Mesendoderm (in vitro differentiated cells): ENCODE measurements at regions not wholly inside any gene's neighbourhood (a gene's known extent, or its start where the extent isn't known, plus 50 kb on each side); places are given as distances from the start of the nearest gene placed in this dataset.

Experiments
- DNase-seq: peaks from one replicate; pipeline ENCODE4 v3.0.0; 2013
- H2AK5ac ChIP-seq: 2 replicates; pipeline ENCODE4 v1.6.1; 2013; ENCODE audit warnings: low read length, inconsistent platforms
- H2BK120ac ChIP-seq: 2 replicates; pipeline ENCODE4 v1.6.1; 2013; ENCODE audit warnings: low read depth, mild to moderate bottlenecking, low read length, moderate library complexity, mixed read lengths
- H2BK15ac ChIP-seq: replicated peaks from 2 replicates; pipeline ENCODE4 v1.6.1; 2013; ENCODE audit warnings: low read depth, mild to moderate bottlenecking, moderate library complexity
- H2BK5ac ChIP-seq: 2 replicates; pipeline ENCODE4 v1.6.1; 2013; ENCODE audit warnings: low read length, inconsistent platforms
- H3K18ac ChIP-seq: 2 replicates; pipeline ENCODE4 v1.6.1; 2013; ENCODE audit warnings: mild to moderate bottlenecking, low read length, mixed read lengths
- H3K23ac ChIP-seq: one replicate; pipeline ENCODE4 v1.6.1; 2013; ENCODE audit warnings: low read length
- H3K27ac ChIP-seq: 2 replicates; pipeline ENCODE4 v1.5.1; 2013; ENCODE audit warnings: low read depth, mild to moderate bottlenecking, inconsistent platforms, low read length, moderate library complexity
- H3K27me3 ChIP-seq: 2 replicates; pipeline ENCODE4 v1.6.1; 2013; ENCODE audit warnings: low read length, control low read depth, mild to moderate bottlenecking, inconsistent platforms; ENCODE audit not compliant: insufficient read depth, poor library complexity
- H3K36me3 ChIP-seq: 2 replicates; pipeline ENCODE4 v1.6.1; 2013; ENCODE audit warnings: low read length, inconsistent platforms; ENCODE audit not compliant: control insufficient read depth, insufficient read depth
- H3K4ac ChIP-seq: one replicate; pipeline ENCODE4 v1.6.1; 2013; ENCODE audit warnings: low read depth, mild to moderate bottlenecking, low read length, moderate library complexity
- H3K4me1 ChIP-seq: 2 replicates; pipeline ENCODE4 v1.6.1; 2013; ENCODE audit warnings: low read depth, low read length, inconsistent platforms; ENCODE audit not compliant: control insufficient read depth
- H3K4me2 ChIP-seq: 2 replicates; pipeline ENCODE4 v1.6.1; 2013; ENCODE audit warnings: low read length
- H3K4me3 ChIP-seq: 2 replicates; pipeline ENCODE4 v1.5.1; 2013; ENCODE audit warnings: mild to moderate bottlenecking, low read length
- H3K56ac ChIP-seq: one replicate; pipeline ENCODE4 v1.6.1; 2013; ENCODE audit warnings: low read length
- H3K79me1 ChIP-seq: 2 replicates; pipeline ENCODE4 v1.6.1; 2013; ENCODE audit warnings: low read length, inconsistent platforms
- H3K79me2 ChIP-seq: 2 replicates; pipeline ENCODE4 v1.6.1; 2013; ENCODE audit warnings: mild to moderate bottlenecking, low read length; ENCODE audit not compliant: control insufficient read depth, insufficient read depth
- H3K9ac ChIP-seq: 2 replicates; pipeline ENCODE4 v1.6.1; 2013; ENCODE audit warnings: low read length, inconsistent platforms
- H4K5ac ChIP-seq: one replicate; pipeline ENCODE4 v1.6.1; 2013; ENCODE audit warnings: low read length
- H4K8ac ChIP-seq: one replicate; pipeline ENCODE4 v1.6.1; 2013; ENCODE audit warnings: low read depth, mild to moderate bottlenecking, control low read depth, low read length, moderate library complexity
- WGBS: extraction: QIAGEN DNeasy Blood & Tissue Kit; methylation state at CpG from one replicate; pipeline ENCODE4 v1.1.7; 2013; ENCODE audit warnings: low lambda C conversion rate, missing lambda C conversion rate; ENCODE audit not compliant: insufficient coverage; ENCODE audit errors: extremely low coverage; 5-methylcytosine and 5-hydroxymethylcytosine counted together

GRCh38 chr16:48824271-48824670, 214.3 kb upstream of the N4BP1 start:
- H3K4me3 ChIP-seq = no peak overlapping the region

GRCh38 chr16:48822431-48822830, 212.5 kb upstream of the N4BP1 start:
- Histone ChIP-seq H2BK15ac (no peak overlapping the region), H3K18ac (no peak overlapping the region), H2AK5ac (no peak overlapping the region), H2BK120ac (no peak overlapping the region), H3K23ac (no peak overlapping the region), H2BK5ac (no peak overlapping the region), H3K56ac (no peak overlapping the region), H3K79me1 (no peaks in the 10 kb centered on the region), H3K4me3 (no peak overlapping the region), H3K79me2 (no peaks in the 10 kb centered on the region), H3K27me3 (no peaks in the 10 kb centered on the region), H3K27ac (no peak overlapping the region), H3K4me1 (no peaks in the 10 kb centered on the region), H3K4me2 (no peak overlapping the region), H3K4ac (no peak overlapping the region), H4K8ac (no peak overlapping the region), H3K36me3 (no peaks in the 10 kb centered on the region), H4K5ac (no peak overlapping the region), H3K9ac (no peak overlapping the region)
- WGBS = no CpG with 5 or more reads among the region's 5 CpGs
- DNase-seq = no peak

More at GRCh38 chr16:48824271-48824670, 214.3 kb upstream of the N4BP1 start:
- DNase-seq = no peak
- no peak overlapping the region for H2BK15ac ChIP-seq
- H3K79me2 ChIP-seq = no peaks in the 10 kb centered on the region
- H3K18ac ChIP-seq = no peak overlapping the region
- no peaks in the 10 kb centered on the region for H3K79me1 ChIP-seq
- no peak overlapping the region for H4K5ac ChIP-seq
- no peak overlapping the region for H4K8ac ChIP-seq
- H3K9ac ChIP-seq = no peak overlapping the region
- H3K4ac ChIP-seq = no peak overlapping the region
- no peaks in the 10 kb centered on the region for H3K36me3 ChIP-seq
- H3K27ac ChIP-seq = no peak overlapping the region
- no peaks in the 10 kb centered on the region for H3K27me3 ChIP-seq
- no peak overlapping the region for H3K23ac ChIP-seq
- no CpG with 5 or more reads among the region's 2 CpGs for WGBS
- H2BK120ac ChIP-seq = no peak overlapping the region
- no peak overlapping the region for H3K4me2 ChIP-seq
- H3K56ac ChIP-seq = no peak overlapping the region
- H3K4me1 ChIP-seq = no peaks in the 10 kb centered on the region
- H2AK5ac ChIP-seq = no peak overlapping the region
- H2BK5ac ChIP-seq = no peak overlapping the region

GRCh38 chr16:48820379-48820778, 210.4 kb upstream of the N4BP1 start:
- no peak for DNase-seq
- no peak overlapping the region for H3K56ac ChIP-seq
- no CpG with 5 or more reads among the region's 2 CpGs for WGBS
- no peak overlapping the region for H3K27ac ChIP-seq
- H3K79me2 ChIP-seq = no peaks in the 10 kb centered on the region
- no peak overlapping the region for H4K5ac ChIP-seq
- no peak overlapping the region for H3K23ac ChIP-seq
- no peaks in the 10 kb centered on the region for H3K36me3 ChIP-seq
- no peaks in the 10 kb centered on the region for H3K79me1 ChIP-seq
- H3K4me1 ChIP-seq = no peaks in the 10 kb centered on the region
- no peak overlapping the region for H2BK5ac ChIP-seq
- no peak overlapping the region for H3K4ac ChIP-seq
- no peak overlapping the region for H3K4me3 ChIP-seq
- H3K27me3 ChIP-seq = no peaks in the 10 kb centered on the region
- no peak overlapping the region for H4K8ac ChIP-seq
- H2BK15ac ChIP-seq = no peak overlapping the region
- no peak overlapping the region for H3K4me2 ChIP-seq
- no peak overlapping the region for H3K18ac ChIP-seq
- no peak overlapping the region for H2AK5ac ChIP-seq
- H2BK120ac ChIP-seq = no peak overlapping the region
- no peak overlapping the region for H3K9ac ChIP-seq

- DNase-seq = no peak
- Histone ChIP-seq H2BK15ac (no peak overlapping the region), H3K18ac (no peak overlapping the region), H3K27me3 (no peaks in the 10 kb centered on the region), H3K4ac (no peak overlapping the region), H3K27ac (no peak overlapping the region), H3K4me3 (no peak overlapping the region), H4K5ac (no peak overlapping the region), H3K9ac (no peak overlapping the region), H4K8ac (no peak overlapping the region), H3K79me1 (no peaks in the 10 kb centered on the region), H3K4me1 (no peaks in the 10 kb centered on the region), H2BK5ac (no peak overlapping the region), H3K36me3 (no peaks in the 10 kb centered on the region), H2BK120ac (no peak overlapping the region), H2AK5ac (no peak overlapping the region), H3K79me2 (no peaks in the 10 kb centered on the region), H3K23ac (no peak overlapping the region), H3K4me2 (no peak overlapping the region), H3K56ac (no peak overlapping the region)
- WGBS = no CpG with 5 or more reads among the region's 6 CpGs
Observed at GRCh38 chr16:48818257-48818656, 208.3 kb upstream of the N4BP1 start.

- no peaks in the 10 kb centered on the region for H3K79me1 ChIP-seq
- H2BK15ac ChIP-seq = no peak overlapping the region
- no peaks in the 10 kb centered on the region for H3K4me1 ChIP-seq
- no peak overlapping the region for H3K4ac ChIP-seq
- H3K27me3 ChIP-seq = no peaks in the 10 kb centered on the region
- no peak overlapping the region for H3K4me3 ChIP-seq
- no peak overlapping the region for H3K4me2 ChIP-seq
- H3K9ac ChIP-seq = no peak overlapping the region
- no CpG with 5 or more reads among the region's 7 CpGs for WGBS
- no peak overlapping the region for H3K23ac ChIP-seq
- no peak overlapping the region for H3K56ac ChIP-seq
- H2BK5ac ChIP-seq = no peak overlapping the region
- H2BK120ac ChIP-seq = no peak overlapping the region
- no peak overlapping the region for H3K27ac ChIP-seq
- no peak overlapping the region for H2AK5ac ChIP-seq
- no peak for DNase-seq
- no peak overlapping the region for H4K5ac ChIP-seq
- H4K8ac ChIP-seq = no peak overlapping the region
- H3K18ac ChIP-seq = no peak overlapping the region
- H3K79me2 ChIP-seq = no peaks in the 10 kb centered on the region
- no peaks in the 10 kb centered on the region for H3K36me3 ChIP-seq
Observed at GRCh38 chr16:48817032-48817431, 207.1 kb upstream of the N4BP1 start.

GRCh38 chr16:48816393-48816792, 206.4 kb upstream of the N4BP1 start:
- Histone ChIP-seq H2AK5ac (no peak overlapping the region), H3K79me2 (no peaks in the 10 kb centered on the region)

More at GRCh38 chr16:48816393-48816792, 206.4 kb upstream of the N4BP1 start:
- H3K56ac ChIP-seq = no peak overlapping the region
- H3K4me1 ChIP-seq = no peaks in the 10 kb centered on the region
- H3K4ac ChIP-seq = no peak overlapping the region
- no peak overlapping the region for H3K23ac ChIP-seq
- no peaks in the 10 kb centered on the region for H3K79me1 ChIP-seq
- H3K27me3 ChIP-seq = no peaks in the 10 kb centered on the region
- no peak overlapping the region for H4K8ac ChIP-seq
- no peak for DNase-seq
- H3K4me3 ChIP-seq = no peak overlapping the region
- H3K18ac ChIP-seq = no peak overlapping the region
- H3K9ac ChIP-seq = no peak overlapping the region
- no peak overlapping the region for H3K27ac ChIP-seq
- H2BK120ac ChIP-seq = no peak overlapping the region
- H3K36me3 ChIP-seq = no peaks in the 10 kb centered on the region
- no peak overlapping the region for H3K4me2 ChIP-seq
- H2BK15ac ChIP-seq = no peak overlapping the region
- no peak overlapping the region for H4K5ac ChIP-seq
- no peak overlapping the region for H2BK5ac ChIP-seq
